Smooth muscle cell (in vitro differentiated cells): ENCODE measurements at regions not wholly inside any gene's neighbourhood (a gene's known extent, or its start where the extent isn't known, plus 50 kb on each side); places are given as distances from the start of the nearest gene placed in this dataset.

Experiments
- DNase-seq: peaks from one replicate; lab custom pipeline; 2025; ENCODE audit not compliant: unreplicated experiment; lab: John Stamatoyannopoulos, UW
- H2AFZ ChIP-seq: fragments of 200-600 bp; sonication (generic); 2 replicates; pipeline ENCODE4 v1.6.0; 2016; ENCODE audit warnings: antibody characterized with exemption, low read depth, mild to moderate bottlenecking
- H3F3A ChIP-seq: fragments of 200-600 bp; sonication (generic); 2 replicates; pipeline ENCODE4 v1.6.0; 2017; ENCODE audit warnings: antibody characterized with exemption, low read depth
- H3K27ac ChIP-seq: fragments of 200-600 bp; sonication (generic); 2 replicates; pipeline ENCODE4 v1.5.1; 2016; ENCODE audit warnings: low read depth, mild to moderate bottlenecking
- H3K27me3 ChIP-seq: fragments of 200-600 bp; sonication (generic); 2 replicates; pipeline ENCODE4 v1.6.1; 2016; ENCODE audit warnings: low read depth, mild to moderate bottlenecking
- H3K36me3 ChIP-seq: fragments of 200-600 bp; sonication (generic); 2 replicates; pipeline ENCODE4 v1.5.1; 2016; ENCODE audit warnings: low read depth
- H3K4me1 ChIP-seq: fragments of 200-600 bp; sonication (generic); 2 replicates; pipeline ENCODE4 v1.5.1; 2016; ENCODE audit warnings: low read depth
- H3K4me2 ChIP-seq: fragments of 200-600 bp; sonication (generic); 2 replicates; pipeline ENCODE4 v1.6.0; 2016; ENCODE audit warnings: mild to moderate bottlenecking
- H3K4me3 ChIP-seq: fragments of 200-600 bp; sonication (generic); 2 replicates; pipeline ENCODE4 v1.5.1; 2016; ENCODE audit warnings: mild to moderate bottlenecking
- H3K79me2 ChIP-seq: fragments of 200-600 bp; sonication (generic); 2 replicates; pipeline ENCODE4 v1.6.0; 2016; ENCODE audit warnings: low read depth, mild to moderate bottlenecking
- H3K9ac ChIP-seq: fragments of 200-600 bp; sonication (generic); 2 replicates; pipeline ENCODE4 v1.6.0; 2016; ENCODE audit warnings: low read depth
- H3K9me3 ChIP-seq: fragments of 200-600 bp; sonication (generic); replicated peaks from 2 replicates; pipeline ENCODE4 v1.5.1; 2016; ENCODE audit warnings: low read depth
- H4K20me1 ChIP-seq: fragments of 200-600 bp; sonication (generic); 2 replicates; pipeline ENCODE4 v1.6.0; 2016; ENCODE audit warnings: low read depth
- CTCF ChIP-seq: fragments of 200-600 bp; sonication (generic); IDR thresholded peaks from 2 replicates; pipeline ENCODE4 v1.5.1; 2017; ENCODE audit warnings: borderline replicate concordance, mild to moderate bottlenecking, antibody characterized with exemption; ENCODE audit not compliant: insufficient read depth, poor library complexity, severe bottlenecking
- WGBS: methylation state at CpG from one replicate; pipeline ENCODE4 v1.1.7; 2016; ENCODE audit warnings: low lambda C conversion rate; 5-methylcytosine and 5-hydroxymethylcytosine counted together

- Histone ChIP-seq H3K36me3 (no peaks in the 10 kb centered on the region), H4K20me1 (no peaks in the 10 kb centered on the region), H3K9me3 (no peaks in the 10 kb centered on the region), H3K9ac (no peak overlapping the region), H3F3A (no peaks in the 10 kb centered on the region), H3K79me2 (no peaks in the 10 kb centered on the region), H3K27ac (no peak overlapping the region), H3K4me2 (no peak overlapping the region), H3K4me1 (no peaks in the 10 kb centered on the region), H3K27me3 (no peaks in the 10 kb centered on the region), H2AFZ (no peak overlapping the region), H3K4me3 (no peak overlapping the region)
- no peak for TF ChIP-seq CTCF
- DNase-seq, result no peak
- WGBS, result 90% methylated on average over 2 of the region's 2 CpGs
Measured at GRCh38 chr2:217462121-217462520, 540.7 kb downstream of the TNS1 start.

GRCh38 chr2:217461674-217462073 is 541.1 kb downstream of the TNS1 start:
- Histone ChIP-seq H3K4me1 (no peaks in the 10 kb centered on the region), H3K9ac (no peak overlapping the region), H3K27me3 (no peaks in the 10 kb centered on the region), H3K36me3 (no peaks in the 10 kb centered on the region), H3F3A (no peaks in the 10 kb centered on the region), H4K20me1 (no peaks in the 10 kb centered on the region), H3K4me3 (no peak overlapping the region), H3K27ac (no peak overlapping the region), H3K9me3 (no peaks in the 10 kb centered on the region), H3K79me2 (no peaks in the 10 kb centered on the region), H2AFZ (no peak overlapping the region), H3K4me2 (no peak overlapping the region)
- DNase-seq, result no peak
- no peak for TF ChIP-seq CTCF
- WGBS, result 85% methylated on average over 4 of the region's 4 CpGs

DNA sequence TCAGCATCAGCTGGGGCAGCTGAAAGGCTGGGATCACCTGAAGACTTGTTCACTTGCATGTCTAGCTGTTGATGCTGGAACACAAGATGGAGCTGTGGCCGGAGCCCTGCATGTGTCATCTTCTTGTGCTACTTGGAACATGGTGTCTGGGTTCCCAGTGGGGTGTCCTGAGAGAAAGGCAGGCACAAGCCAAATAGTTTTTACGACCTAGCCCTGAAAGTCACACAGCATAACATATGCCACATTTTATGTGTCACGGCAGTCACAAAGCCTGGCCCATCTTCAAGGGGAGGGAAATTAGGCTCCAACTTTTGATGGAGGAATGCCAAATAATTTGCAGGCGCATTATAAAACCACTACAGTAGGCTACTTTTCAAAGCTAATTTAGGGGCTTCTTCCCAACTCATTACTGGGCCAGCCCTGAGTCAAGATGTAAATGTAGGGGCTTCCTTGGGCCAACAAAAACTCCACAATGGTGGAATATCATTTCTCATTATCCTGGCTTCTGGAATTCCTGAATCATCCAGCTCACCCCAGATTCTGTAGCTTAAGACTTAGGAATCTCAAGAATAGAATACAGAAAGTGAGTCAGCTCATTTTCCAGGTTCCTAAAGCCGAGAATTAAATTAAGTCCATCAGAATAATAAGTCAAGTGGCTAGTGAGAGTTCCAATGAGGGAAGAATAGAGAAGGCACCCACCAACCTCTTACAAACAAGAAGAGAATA is 543.0 kb downstream of the TNS1 start:
- H3K9me3 ChIP-seq, result no peaks in the 10 kb centered on the region
- no peaks in the 10 kb centered on the region for H4K20me1 ChIP-seq
- DNase-seq, result no peak
- no peak overlapping the region for H3K4me2 ChIP-seq
- no peak overlapping the region for H2AFZ ChIP-seq
- no peak overlapping the region for H3K9ac ChIP-seq
- no peaks in the 10 kb centered on the region for H3K27me3 ChIP-seq
- no peaks in the 10 kb centered on the region for H3K36me3 ChIP-seq
- no peak for TF ChIP-seq CTCF
- no peak overlapping the region for H3K4me3 ChIP-seq
- H3K4me1 ChIP-seq, result no peaks in the 10 kb centered on the region
- no peaks in the 10 kb centered on the region for H3F3A ChIP-seq
- no peaks in the 10 kb centered on the region for H3K79me2 ChIP-seq
- H3K27ac ChIP-seq, result no peak overlapping the region
- 83% methylated on average over 5 of the region's 5 CpGs for WGBS

GRCh38 chr2:217459016-217459415 is 543.8 kb downstream of the TNS1 start:
- no peak for DNase-seq
- no peak for TF ChIP-seq CTCF
- 90% methylated on average over 2 of the region's 2 CpGs for WGBS
- Histone ChIP-seq H3K4me1 (no peaks in the 10 kb centered on the region), H3F3A (no peaks in the 10 kb centered on the region), H3K27ac (no peak overlapping the region), H3K27me3 (no peaks in the 10 kb centered on the region), H3K79me2 (no peaks in the 10 kb centered on the region), H3K9ac (no peak overlapping the region), H3K9me3 (no peaks in the 10 kb centered on the region), H3K4me2 (no peak overlapping the region), H3K4me3 (no peak overlapping the region), H4K20me1 (no peaks in the 10 kb centered on the region), H2AFZ (no peak overlapping the region), H3K36me3 (no peaks in the 10 kb centered on the region)
